Right lobe of liver (tissue), 6 donors: ENCODE measurements at regions not wholly inside any gene's neighbourhood (a gene's known extent, or its start where the extent isn't known, plus 50 kb on each side); places are given as distances from the start of the nearest gene placed in this dataset.
"Not testable (repeated sequence)": the region's sequence is repeated elsewhere in the genome, so short reads cannot be mapped to it uniquely, and the experiment has no call there.

ENCODE experiments used
- ATAC-seq, 4 donors: fragments of 200-7000 bp; cut with Tn5 transposase; one replicate each; pipeline ENCODE4 v1.9.1; 2020; ENCODE audit warnings: mild to moderate bottlenecking in 4 of 4, moderate library complexity in 4 of 4
- DNase-seq, 3 donors: peaks; one replicate each; pipeline ENCODE4 v3.0.0-alpha.2; 2020
- H3K27ac ChIP-seq, 3 donors: fragments of 200-600 bp; one replicate each; pipeline ENCODE4 v1.8.0; 2022
- H3K27me3 ChIP-seq, 2 donors: fragments of 200-600 bp; one replicate each; pipeline ENCODE4 v1.8.0; 2022
- H3K36me3 ChIP-seq, 4 donors: fragments of 200-600 bp; sonication (generic) in 1 of 4; one replicate each; pipeline versions ENCODE4 v1.5.1 to v1.8.0; 2017 to 2022; ENCODE audit warnings: control low read depth in 1 of 4
- H3K4me1 ChIP-seq, 4 donors: fragments of 200-600 bp; sonication (generic) in 1 of 4; one replicate each; pipeline versions ENCODE4 v1.5.1 to v1.8.0; 2017 to 2022; ENCODE audit warnings: control low read depth in 1 of 4
- H3K4me3 ChIP-seq, 3 donors: fragments of 200-600 bp; one replicate each; pipeline ENCODE4 v1.8.0; 2022
- H3K9me3 ChIP-seq, 4 donors: fragments of 200-600 bp; sonication (generic) in 1 of 4; one replicate each; pipeline versions ENCODE4 v1.5.1 to v1.8.0; 2017 to 2022; ENCODE audit warnings: control low read depth in 1 of 4
- CTCF ChIP-seq, 4 donors: fragments of 200-600 bp in 3 of 4; fragments of 450-650 bp in 1 of 4; IDR thresholded peaks; one replicate each; pipeline versions ENCODE4 v1.5.1 to v1.8.0; 2016 to 2022; ENCODE audit warnings: antibody characterized with exemption in 4 of 4, mild to moderate bottlenecking in 2 of 4
- POLR2A ChIP-seq: fragments of 450-650 bp; IDR thresholded peaks from one replicate; pipeline ENCODE4 v1.6.1; 2017; ENCODE audit warnings: antibody characterized with exemption, mild to moderate bottlenecking
- WGBS: methylation state at CpG from one replicate; pipeline ENCODE4 v1.1.6; 2018; ENCODE audit warnings: low coverage, low lambda C conversion rate; ENCODE audit not compliant: insufficient coverage; ENCODE audit errors: missing lambda C conversion rate; 5-methylcytosine and 5-hydroxymethylcytosine counted together
- intact Hi-C, 2 donors: fragments of 100-400 bp; cut with DNase I; formaldehyde crosslinking; loops; one replicate each; pipeline versions ENCODE4 v1.11.2 to v1.14.1; 2022
- donor health status: DM: no; HTN: yes; CAD: no.
- donor health status: DM: no; HTN: no; CAD: no.
- donor health status: DM: no; HTN: no; CAD: no.
- donor health status: DM: no; HTN: yes; CAD: no.
- donor health status: DM: no; HTN: yes; CAD: no.

DNA sequence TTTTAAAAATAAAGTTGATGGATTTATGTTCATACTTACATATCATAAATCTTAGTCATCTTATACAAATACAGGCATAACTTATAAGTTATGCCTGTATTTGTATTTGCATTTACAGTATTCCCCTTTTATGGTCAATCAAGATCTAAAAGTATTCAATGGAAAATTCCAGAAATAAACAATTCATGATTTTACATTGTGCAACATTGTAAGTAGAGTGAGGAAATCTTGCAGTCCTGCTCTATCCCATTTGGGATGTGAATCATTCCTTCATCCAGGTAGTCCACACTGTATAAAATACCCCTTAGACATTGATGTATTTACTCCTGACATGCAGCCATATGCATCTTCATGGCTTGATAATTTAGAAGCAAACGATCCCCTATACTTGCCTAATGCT is 795.3 kb downstream of the SLITRK1 start:
- Histone ChIP-seq H3K36me3 (no peaks in the 10 kb centered on the region), H3K4me1 (no peaks in the 10 kb centered on the region), H3K9me3 (no peaks in the 10 kb centered on the region), H3K27ac (no peak overlapping the region), H3K27me3 (no peaks in the 10 kb centered on the region), H3K4me3 (no peak overlapping the region)
- intact Hi-C loops, result no loop called here
- WGBS, result 42% methylated on average over 1 of the region's 1 CpG
- no peak for ATAC-seq
- TF ChIP-seq POLR2A, result no peak
- DNase-seq, result no peak

- no peak for TF ChIP-seq POLR2A
- no peak for TF ChIP-seq CTCF (IDR thresholded peaks at IDR 0.05)
- H3K4me1 ChIP-seq, result no peaks in the 10 kb centered on the region
- no peak overlapping the region for H3K27ac ChIP-seq
- DNase-seq (no peak), ATAC-seq (no peak)
- H3K27me3 ChIP-seq, result no peaks in the 10 kb centered on the region
- intact Hi-C loops, result no loop called here
- no peaks in the 10 kb centered on the region for H3K36me3 ChIP-seq
- no peak overlapping the region for H3K4me3 ChIP-seq
- no peaks in the 10 kb centered on the region for H3K9me3 ChIP-seq
Measured at GRCh38 chr13:83086088-83086487, 796.2 kb downstream of the SLITRK1 start.

DNA sequence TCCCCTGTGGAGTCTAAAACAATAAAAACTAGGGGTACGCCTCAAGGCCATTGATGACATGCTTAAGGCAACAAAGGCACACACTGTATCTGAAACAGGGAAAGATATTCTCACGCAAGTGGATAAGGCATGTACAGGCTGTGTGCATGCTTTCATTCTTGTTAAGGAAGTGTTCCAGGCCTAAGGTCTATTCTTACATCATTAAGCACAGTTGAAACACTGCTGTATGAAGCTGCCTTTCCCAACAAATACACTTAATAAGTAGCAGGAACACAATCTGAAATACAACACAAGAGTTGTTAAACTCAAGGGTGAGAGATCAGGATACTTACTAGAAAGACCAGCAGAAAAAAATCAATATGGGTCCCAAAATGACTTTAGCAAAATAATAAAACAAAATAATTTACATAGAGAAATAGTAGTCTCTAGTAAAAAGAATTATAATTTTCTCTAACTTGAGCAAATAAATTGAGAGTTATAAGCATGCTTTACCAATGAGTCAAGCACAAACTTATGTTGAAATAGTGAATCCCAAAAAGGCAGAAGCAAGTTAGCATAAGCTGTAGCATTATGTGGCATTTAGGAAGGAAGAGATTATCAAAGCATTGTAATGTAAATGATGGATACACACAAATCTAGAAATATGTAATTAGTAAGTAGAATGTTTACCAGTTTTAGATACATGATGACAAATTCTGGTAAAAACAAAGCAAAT is 796.9 kb downstream of the SLITRK1 start:
- WGBS, result 23% methylated on average over 2 of the region's 2 CpGs
- TF ChIP-seq POLR2A (no peak), CTCF (IDR thresholded peaks at IDR 0.05) (no peak)
- H3K9me3 ChIP-seq, result no peaks in the 10 kb centered on the region

DNA sequence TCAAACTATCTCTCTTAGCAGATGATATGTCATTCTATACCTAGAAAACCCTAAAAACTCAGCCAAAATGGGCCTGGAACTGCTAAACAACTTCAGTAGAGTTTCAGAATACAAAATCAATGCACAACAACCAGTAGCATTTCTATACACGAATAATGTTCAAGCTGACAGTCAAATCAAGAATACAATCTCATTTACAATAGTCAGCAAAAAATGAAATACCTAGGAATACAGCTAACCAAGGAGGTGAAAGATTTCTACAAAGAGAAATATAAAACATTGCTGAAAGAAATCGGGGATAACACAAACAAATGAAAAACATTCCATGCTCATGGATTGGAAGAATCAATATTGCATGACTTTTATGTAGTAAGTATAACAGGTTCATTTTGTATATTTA is 804.8 kb downstream of the SLITRK1 start:
- intact Hi-C loops, result no loop called here
- Histone ChIP-seq H3K9me3 (no peaks in the 10 kb centered on the region), H3K36me3 (no peaks in the 10 kb centered on the region), H3K4me1 (no peaks in the 10 kb centered on the region), H3K27ac (no peak overlapping the region), H3K4me3 (no peak overlapping the region), H3K27me3 (no peaks in the 10 kb centered on the region)
- ATAC-seq, result no peak
- WGBS, result 37% methylated on average over 2 of the region's 2 CpGs
- TF ChIP-seq CTCF (IDR thresholded peaks at IDR 0.05) (no peak), POLR2A (no peak)
- no peak for DNase-seq

More for the DNA sequence above, 796.9 kb downstream of the SLITRK1 start:
- Histone ChIP-seq H3K4me1 (no peaks in the 10 kb centered on the region), H3K27ac (no peak overlapping the region), H3K4me3 (no peak overlapping the region), H3K27me3 (no peaks in the 10 kb centered on the region), H3K36me3 (no peaks in the 10 kb centered on the region)
- DNase-seq, result no peak
- intact Hi-C loops, result no loop called here
- no peak for ATAC-seq

GRCh38 chr13:83073930-83074329 is 808.3 kb downstream of the SLITRK1 start:
- ATAC-seq, intact Hi-C loops: not testable (repeated sequence)

DNA sequence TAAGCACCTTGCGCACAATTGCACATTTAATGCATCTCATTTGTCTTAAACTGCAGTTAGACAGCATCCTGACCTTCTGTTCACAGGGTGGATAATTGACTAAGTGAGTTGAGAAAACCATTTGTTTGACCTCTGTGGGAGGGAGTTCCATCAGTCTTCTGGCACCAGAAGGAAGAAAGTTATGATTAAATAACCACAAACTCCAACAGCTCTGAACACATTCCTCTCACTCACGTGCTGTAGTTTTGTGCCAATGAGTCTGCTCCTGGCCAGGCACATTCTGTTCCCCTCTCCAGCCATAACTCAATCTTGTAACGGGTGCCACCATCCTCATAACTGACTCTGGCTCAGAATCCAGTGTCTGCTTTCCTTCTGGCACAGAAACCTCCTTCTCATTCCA is 817.2 kb downstream of the SLITRK1 start:
- peak in 2 of 4 donors; percentile 47 to 54 for ATAC-seq
- 31% methylated on average over 3 of the region's 3 CpGs for WGBS
- Histone ChIP-seq H3K9me3 (no peaks in the 10 kb centered on the region), H3K4me1 (no peaks in the 10 kb centered on the region), H3K36me3 (no peaks in the 10 kb centered on the region), H3K27ac (no peak overlapping the region), H3K4me3 (no peak overlapping the region), H3K27me3 (no peaks in the 10 kb centered on the region)
- TF ChIP-seq CTCF (IDR thresholded peaks at IDR 0.05) (no peak), POLR2A (no peak)
- intact Hi-C loops, result no loop called here
- no peak for DNase-seq

More at GRCh38 chr13:83073930-83074329, 808.3 kb downstream of the SLITRK1 start:
- H3K4me1 ChIP-seq, DNase-seq, H3K27ac ChIP-seq, H3K36me3 ChIP-seq, H3K27me3 ChIP-seq, H3K4me3 ChIP-seq, H3K9me3 ChIP-seq: not testable (repeated sequence)
